Hematopoietic multipotent progenitor cell (in vitro differentiated cells): ENCODE measurements at regions not wholly inside any gene's neighbourhood (a gene's known extent, or its start where the extent isn't known, plus 50 kb on each side); places are given as distances from the start of the nearest gene placed in this dataset.

Source experiments
- DNase-seq, 3 donors: peaks; one replicate each; pipeline ENCODE4 v3.0.0-alpha.2; 2011 to 2015; ENCODE audit warnings: low read depth in 2 of 3, low spot score in 2 of 3

- no peak for DNase-seq
Measured at GRCh38 chr7:145681159-145681558, 435.4 kb upstream of the CNTNAP2 start.

GRCh38 chr7:145665499-145666258 lies 450.9 kb upstream of the CNTNAP2 start:
- DNase-seq, result no peak

GRCh38 chr7:145655666-145656065 lies 460.9 kb upstream of the CNTNAP2 start:
- no peak for DNase-seq

- no peak for DNase-seq
Measured at GRCh38 chr7:145645135-145645515, 471.5 kb upstream of the CNTNAP2 start.

- DNase-seq, result no peak
Measured at GRCh38 chr7:145644426-145645134, 472.0 kb upstream of the CNTNAP2 start.

GRCh38 chr7:145643981-145644380 lies 472.6 kb upstream of the CNTNAP2 start:
- no peak for DNase-seq

- DNase-seq, result no peak
Measured at GRCh38 chr7:145633513-145633912, 483.1 kb upstream of the CNTNAP2 start.

GRCh38 chr7:145624618-145625017 lies 492.0 kb upstream of the CNTNAP2 start:
- DNase-seq, result no peak

- DNase-seq, result no peak
Measured at GRCh38 chr7:145605963-145606362, 510.6 kb upstream of the CNTNAP2 start.

GRCh38 chr7:145599376-145599775 lies 517.2 kb upstream of the CNTNAP2 start:
- no peak for DNase-seq

- no peak for DNase-seq
Measured at GRCh38 chr7:145584401-145584800, 532.2 kb upstream of the CNTNAP2 start.

GRCh38 chr7:145582742-145583303 lies 533.8 kb upstream of the CNTNAP2 start:
- no peak for DNase-seq

- DNase-seq, result no peak
Measured at GRCh38 chr7:145557805-145558204, 558.8 kb upstream of the CNTNAP2 start.

GRCh38 chr7:145543242-145543641 lies 573.4 kb upstream of the CNTNAP2 start:
- no peak for DNase-seq

GRCh38 chr7:145539910-145540309 lies 576.7 kb upstream of the CNTNAP2 start:
- no peak for DNase-seq

GRCh38 chr7:145534301-145534700 lies 582.3 kb upstream of the CNTNAP2 start:
- no peak for DNase-seq

- DNase-seq, result no peak
Measured at GRCh38 chr7:145520284-145520683, 596.3 kb upstream of the CNTNAP2 start.

- DNase-seq, result no peak
Measured at GRCh38 chr7:145511004-145511403, 605.6 kb upstream of the CNTNAP2 start.

GRCh38 chr7:145497911-145498525 lies 618.6 kb upstream of the CNTNAP2 start:
- no peak for DNase-seq

- no peak for DNase-seq
Measured at GRCh38 chr7:145490356-145490755, 626.2 kb upstream of the CNTNAP2 start.

GRCh38 chr7:145489609-145490008 lies 627.0 kb upstream of the CNTNAP2 start:
- no peak for DNase-seq

GRCh38 chr7:145488816-145489215 lies 627.8 kb upstream of the CNTNAP2 start:
- DNase-seq, result no peak
